SJSA1 (cell line): ENCODE measurements at regions not wholly inside any gene's neighbourhood (a gene's known extent, or its start where the extent isn't known, plus 50 kb on each side); places are given as distances from the start of the nearest gene placed in this dataset.

Experiments
- DNase-seq, 2 experiments: peaks; one replicate each; pipeline ENCODE4 v3.0.0-alpha.2; 2015 to 2020; ENCODE audit warnings: low spot score in 2 of 2, low read depth in 1 of 2
- H3K27ac ChIP-seq: fragments of 250-450 bp; sonication (Bioruptor Pico); 2 replicates; pipeline ENCODE4 v1.5.1; 2020; ENCODE audit warnings: mild to moderate bottlenecking, moderate library complexity
- H3K27me3 ChIP-seq: fragments of 250-450 bp; sonication (Bioruptor Pico); replicated peaks from 2 replicates; pipeline ENCODE4 v1.5.1; 2020; ENCODE audit warnings: mild to moderate bottlenecking, moderate library complexity
- H3K36me3 ChIP-seq: fragments of 250-450 bp; sonication (Bioruptor Pico); 2 replicates; pipeline ENCODE4 v1.5.1; 2020; ENCODE audit warnings: mild to moderate bottlenecking
- H3K4me1 ChIP-seq: fragments of 250-450 bp; sonication (Bioruptor Pico); replicated peaks from 2 replicates; pipeline ENCODE4 v1.6.1; 2021; ENCODE audit warnings: mild to moderate bottlenecking
- H3K4me3 ChIP-seq: fragments of 250-450 bp; sonication (Bioruptor Pico); 2 replicates; pipeline ENCODE4 v1.5.1; 2020; ENCODE audit warnings: mild to moderate bottlenecking
- H3K9me3 ChIP-seq: fragments of 250-450 bp; sonication (Bioruptor Pico); replicated peaks from 2 replicates; pipeline ENCODE4 v1.5.1; 2020; ENCODE audit warnings: mild to moderate bottlenecking

DNA sequence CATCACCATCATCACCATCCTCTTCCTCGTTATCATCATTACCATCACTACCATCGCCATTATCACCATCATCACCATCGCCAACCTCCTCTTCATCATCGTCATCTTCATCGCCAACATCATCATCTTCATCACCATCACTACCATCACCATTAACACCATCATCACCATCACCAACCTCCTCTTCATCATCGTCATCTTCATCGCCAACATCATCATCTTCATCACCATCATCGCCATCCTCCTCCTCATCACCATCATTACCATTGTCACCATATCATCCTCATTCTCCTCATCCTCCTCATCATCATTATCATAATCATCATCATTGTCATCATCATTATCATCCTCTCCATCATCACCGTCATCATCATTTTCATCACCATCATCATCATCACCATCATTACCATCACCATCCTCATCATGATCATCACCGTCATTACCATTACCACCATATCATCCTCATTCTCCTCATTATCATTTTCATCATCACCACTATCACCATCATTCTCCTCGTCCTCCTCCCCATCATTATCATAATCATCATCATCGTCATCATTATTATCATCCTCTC is 1498.7 kb downstream of the TBC1D22A start:
- no peak overlapping the region for H3K27ac ChIP-seq
- H3K36me3 ChIP-seq = no peaks in the 10 kb centered on the region
- no peaks in the 10 kb centered on the region for H3K4me1 ChIP-seq
- H3K27me3 ChIP-seq = 0 out of 2 replicates have a peak, but pooled peaks cover 2% of the 10 kb centered on the region
- H3K4me3 ChIP-seq = no peak overlapping the region
- 0 out of 2 replicates have a peak, but pooled peaks cover 2% of the 10 kb centered on the region for H3K9me3 ChIP-seq
- DNase-seq = no peak

DNA sequence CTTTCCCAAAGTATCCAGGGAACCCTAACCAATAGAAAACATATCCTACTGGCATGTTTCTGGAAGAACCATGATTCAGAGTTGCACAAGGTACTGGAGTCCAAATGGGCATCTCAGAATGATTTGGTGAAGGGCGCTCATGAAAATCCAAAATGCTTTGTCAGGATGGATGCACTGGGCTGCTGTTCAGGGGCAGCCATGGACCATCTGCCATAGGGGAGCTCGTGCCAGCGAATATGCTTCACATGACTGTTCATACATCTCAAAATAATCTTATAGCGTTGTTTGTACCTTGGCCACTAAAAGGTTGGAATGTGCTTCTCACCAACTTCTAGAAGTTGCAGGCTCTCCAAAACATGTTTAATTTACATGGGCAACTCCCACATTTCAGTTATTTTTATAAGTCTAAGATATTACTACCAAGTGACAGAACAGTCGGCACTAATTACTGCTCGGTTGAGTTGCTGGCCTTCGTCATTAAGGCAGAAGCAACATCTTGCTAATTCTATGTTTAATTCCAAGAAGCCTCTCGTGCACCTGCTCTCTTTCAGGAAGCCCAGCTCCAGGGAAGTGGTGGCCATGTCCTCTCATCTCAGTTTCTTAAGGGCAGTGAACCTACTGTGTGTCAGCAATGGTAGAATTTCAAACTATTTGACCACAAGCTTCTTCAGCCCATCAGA is 1497.7 kb downstream of the TBC1D22A start:
- Histone ChIP-seq H3K9me3 (0 out of 2 replicates have a peak, but pooled peaks cover 2% of the 10 kb centered on the region), H3K4me3 (no peak overlapping the region), H3K27me3 (peaks cover 12% of the 10 kb centered on the region; the same call in 1 of the 2 replicates), H3K36me3 (no peaks in the 10 kb centered on the region), H3K27ac (no peak overlapping the region), H3K4me1 (no peaks in the 10 kb centered on the region)
- DNase-seq = no peak

DNA sequence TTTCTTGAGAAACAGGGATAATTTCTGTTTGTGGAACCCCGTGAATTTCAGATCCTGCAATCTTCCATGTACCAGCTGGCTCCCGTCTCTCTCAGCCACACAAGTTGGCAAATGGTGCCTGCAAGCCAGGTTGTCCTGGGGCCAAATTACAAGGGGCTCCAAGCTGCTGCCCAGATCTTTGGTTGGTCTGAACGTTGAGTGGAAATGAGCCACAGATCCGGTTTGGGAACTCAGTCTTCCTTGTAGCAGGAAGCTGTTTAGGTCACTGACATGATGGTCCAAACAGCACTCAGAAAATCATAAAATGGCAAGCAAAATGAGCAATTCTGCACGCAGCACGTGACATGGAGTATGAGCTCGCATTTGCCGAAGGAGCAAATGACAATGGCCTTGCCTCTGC is 1496.4 kb downstream of the TBC1D22A start:
- H3K9me3 ChIP-seq = 0 out of 2 replicates have a peak, but pooled peaks cover 2% of the 10 kb centered on the region
- H3K4me1 ChIP-seq = no peaks in the 10 kb centered on the region
- no peak overlapping the region for H3K4me3 ChIP-seq
- no peaks in the 10 kb centered on the region for H3K36me3 ChIP-seq
- H3K27me3 ChIP-seq = peaks cover 24% of the 10 kb centered on the region
- H3K27ac ChIP-seq = no peak overlapping the region
- DNase-seq = no peak

DNA sequence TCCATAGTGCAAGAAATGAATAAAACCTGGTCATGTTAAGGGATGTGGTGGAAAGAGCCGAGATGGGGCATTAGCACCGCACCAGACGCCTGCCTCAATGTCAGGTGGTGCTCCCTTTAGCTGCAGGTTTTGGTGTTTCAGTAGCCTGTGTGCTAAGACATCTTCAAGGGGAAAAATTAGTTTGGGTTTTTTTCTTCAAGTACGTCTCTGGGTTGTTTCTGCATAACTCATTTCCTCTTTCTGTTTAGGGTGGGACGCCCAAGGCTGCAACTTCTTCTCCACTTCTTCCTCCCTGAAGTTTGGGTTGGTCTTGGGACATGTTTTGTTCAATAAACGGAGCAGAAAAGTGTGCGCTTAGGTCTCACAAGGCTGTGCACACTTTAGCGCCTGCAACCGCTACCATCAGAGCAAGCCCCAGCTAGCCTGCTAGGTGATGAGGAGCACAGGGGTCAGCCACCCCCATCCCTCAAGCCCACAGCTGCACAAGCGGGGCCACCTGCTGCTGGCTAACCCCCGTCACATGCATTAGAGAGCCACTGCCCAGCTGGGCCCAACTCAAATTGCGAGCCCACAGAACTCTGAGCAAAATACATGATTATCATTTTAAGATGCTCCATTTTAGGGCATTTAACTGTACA is 1495.7 kb downstream of the TBC1D22A start:
- no peak overlapping the region for H3K4me3 ChIP-seq
- H3K4me1 ChIP-seq = no peaks in the 10 kb centered on the region
- no peaks in the 10 kb centered on the region for H3K36me3 ChIP-seq
- 0 out of 2 replicates have a peak, but pooled peaks cover 2% of the 10 kb centered on the region for H3K9me3 ChIP-seq
- no peak overlapping the region for H3K27ac ChIP-seq
- DNase-seq = no peak
- H3K27me3 ChIP-seq = peaks cover 26% of the 10 kb centered on the region

DNA sequence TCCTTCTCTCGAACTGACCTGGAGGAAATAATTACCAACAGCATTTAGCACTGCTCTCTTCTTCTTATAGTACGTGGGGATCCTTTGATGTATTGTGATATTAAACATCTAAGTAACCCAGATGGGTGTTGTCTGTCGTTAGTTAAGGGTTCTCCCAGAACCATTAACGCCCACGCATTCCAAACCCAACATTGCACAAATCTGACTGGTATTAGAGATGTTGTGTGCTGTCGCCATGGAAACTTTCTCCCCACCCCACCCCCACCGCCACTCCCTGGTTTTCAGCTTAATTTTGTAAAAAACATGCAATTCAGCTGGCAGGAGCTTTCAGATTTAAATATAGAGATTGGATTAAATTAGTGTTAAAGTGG is 1495.2 kb downstream of the TBC1D22A start:
- 0 out of 2 replicates have a peak, but pooled peaks cover 2% of the 10 kb centered on the region for H3K9me3 ChIP-seq
- no peak overlapping the region for H3K27ac ChIP-seq
- H3K36me3 ChIP-seq = no peaks in the 10 kb centered on the region
- DNase-seq = no peak
- H3K4me1 ChIP-seq = no peaks in the 10 kb centered on the region
- H3K4me3 ChIP-seq = no peak overlapping the region
- peaks cover 26% of the 10 kb centered on the region for H3K27me3 ChIP-seq

DNA sequence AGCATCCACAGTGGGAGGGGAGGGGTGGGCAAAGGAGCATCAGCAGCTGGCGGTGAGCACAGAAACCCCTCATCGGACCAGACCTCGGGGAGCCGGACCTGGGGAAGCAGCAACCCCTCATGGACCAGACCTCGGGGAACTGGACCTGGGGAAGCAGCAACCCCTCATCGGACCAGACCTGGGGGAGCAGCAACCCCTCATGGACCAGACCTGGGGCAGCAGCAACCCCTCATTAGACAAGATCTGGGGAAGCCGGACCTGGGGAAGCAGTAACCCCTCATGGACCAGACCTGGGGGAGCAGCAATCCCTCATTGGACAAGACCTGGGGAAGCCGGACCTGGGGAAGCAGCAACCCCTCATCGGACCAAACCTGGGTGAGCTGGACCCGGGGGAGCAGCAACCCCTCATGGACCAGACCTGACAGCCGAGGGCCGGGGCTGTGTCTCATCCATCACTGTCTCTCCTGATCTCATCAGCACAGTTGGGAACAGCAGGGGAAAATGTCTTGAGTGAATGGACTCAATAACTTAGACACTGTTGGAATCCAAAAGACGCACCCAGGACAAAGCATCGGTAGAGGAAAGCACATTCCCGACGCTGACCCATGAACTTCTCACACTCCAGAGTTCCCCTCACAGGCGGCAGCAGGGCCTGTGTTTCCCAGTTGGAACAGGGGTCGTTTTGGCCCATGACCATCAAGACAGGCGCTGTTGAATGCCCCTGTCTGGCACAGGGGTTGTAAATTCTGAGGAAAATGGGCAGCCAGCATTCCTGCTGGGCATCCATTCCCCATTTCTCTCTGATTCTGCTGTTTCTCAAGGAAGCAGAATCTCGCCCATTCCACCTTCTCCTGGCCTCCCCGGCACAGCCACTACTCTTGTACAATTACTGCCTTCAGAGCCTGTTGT is 1494.6 kb downstream of the TBC1D22A start:
- Histone ChIP-seq H3K4me3 (no peak overlapping the region), H3K4me1 (no peaks in the 10 kb centered on the region), H3K27me3 (peaks cover 26% of the 10 kb centered on the region), H3K9me3 (0 out of 2 replicates have a peak, but pooled peaks cover 2% of the 10 kb centered on the region), H3K36me3 (no peaks in the 10 kb centered on the region), H3K27ac (no peak overlapping the region)
- no peak for DNase-seq

DNA sequence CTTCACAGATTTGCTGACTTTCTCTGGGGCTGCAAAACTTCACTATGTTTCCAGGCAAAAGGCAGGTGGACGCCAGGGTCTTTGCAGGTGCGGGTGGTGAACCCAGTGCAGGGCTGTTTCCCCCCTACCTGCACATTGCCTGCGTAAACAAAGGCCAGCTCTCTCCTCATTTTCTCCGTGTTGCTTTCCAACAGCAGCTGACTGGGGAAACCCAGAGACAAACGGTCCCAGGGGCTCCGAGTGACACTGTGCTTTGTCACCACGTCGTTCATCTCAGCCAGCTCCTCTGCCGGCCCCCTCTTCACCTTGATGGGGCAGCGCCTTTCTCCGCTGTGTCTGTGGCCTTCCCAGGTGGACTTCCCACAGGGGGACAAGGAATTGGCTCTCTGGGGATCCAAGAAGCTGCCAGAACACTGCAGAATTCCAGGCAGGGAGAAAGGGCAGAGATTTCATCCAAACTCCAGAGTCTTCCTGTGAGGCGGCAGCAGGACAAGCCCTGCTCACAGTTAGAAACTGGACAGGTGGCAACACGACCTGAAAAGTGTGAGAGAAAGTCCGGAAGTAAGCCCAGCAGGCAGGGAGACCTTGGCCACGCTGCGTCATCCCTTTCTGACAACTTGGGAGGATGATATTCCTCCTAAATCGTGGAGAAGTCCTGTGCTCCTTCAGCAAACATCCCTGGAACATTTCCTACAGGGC is 1493.7 kb downstream of the TBC1D22A start:
- Histone ChIP-seq H3K9me3 (0 out of 2 replicates have a peak, but pooled peaks cover under 1% of the 10 kb centered on the region), H3K36me3 (no peaks in the 10 kb centered on the region), H3K27me3 (peaks cover 27% of the 10 kb centered on the region), H3K27ac (no peak overlapping the region), H3K4me3 (no peak overlapping the region), H3K4me1 (no peaks in the 10 kb centered on the region)
- DNase-seq = no peak

DNA sequence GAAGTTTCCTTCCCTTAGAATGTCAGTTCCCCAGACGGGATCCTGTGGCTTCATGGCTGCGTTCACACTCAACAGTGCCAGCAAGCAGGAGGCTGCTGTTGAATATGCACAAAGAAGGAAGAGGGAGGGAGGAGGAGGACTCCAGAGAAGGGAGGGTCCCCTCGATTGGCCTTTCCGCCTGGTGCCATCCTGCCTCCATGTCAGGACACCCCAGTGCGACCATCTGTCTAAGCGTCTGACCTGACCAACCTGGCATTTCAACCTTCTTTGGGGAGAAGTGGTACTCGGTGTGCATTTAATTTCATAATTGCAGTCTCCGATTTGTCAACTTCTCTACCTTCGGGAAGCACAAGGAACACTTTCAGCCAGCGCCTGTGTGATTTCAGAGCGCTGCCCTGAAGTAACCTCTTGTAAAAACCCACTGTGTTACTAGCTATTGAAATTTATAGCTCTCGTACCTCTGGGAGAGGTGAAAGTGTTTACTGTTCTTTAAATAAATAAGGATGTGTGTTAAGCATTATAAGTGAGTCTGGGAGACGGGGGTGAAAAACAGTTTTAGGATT is 1491.9 kb downstream of the TBC1D22A start:
- DNase-seq = no peak

DNA sequence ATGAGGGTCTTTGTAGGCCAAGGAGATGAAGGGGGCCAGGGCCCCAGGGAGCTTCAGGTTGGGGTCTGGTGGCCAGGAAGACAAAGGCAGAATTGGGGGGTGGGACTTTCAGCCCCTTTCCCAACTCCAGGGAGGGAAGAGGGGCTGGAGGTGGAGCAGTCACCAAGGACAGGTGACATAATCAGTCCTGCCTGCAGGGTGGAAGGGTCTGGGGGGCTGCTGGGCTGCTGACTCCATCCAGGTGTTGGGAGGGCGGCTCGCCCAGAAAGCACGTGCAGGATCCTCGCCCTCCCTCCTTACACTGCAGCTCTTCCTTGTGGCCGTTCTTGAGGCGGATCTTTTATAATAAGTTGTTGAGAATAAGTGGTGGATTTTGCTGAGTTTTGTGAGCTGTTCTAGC is 1491.1 kb downstream of the TBC1D22A start:
- DNase-seq = no peak
- Histone ChIP-seq H3K9me3 (no peaks in the 10 kb centered on the region), H3K4me1 (no peaks in the 10 kb centered on the region), H3K4me3 (no peak overlapping the region), H3K27me3 (peaks cover 29% of the 10 kb centered on the region), H3K36me3 (no peaks in the 10 kb centered on the region), H3K27ac (no peak overlapping the region)

More for the DNA sequence above, 1491.9 kb downstream of the TBC1D22A start:
- H3K27me3 ChIP-seq = peaks cover 29% of the 10 kb centered on the region
- no peaks in the 10 kb centered on the region for H3K4me1 ChIP-seq
- no peak overlapping the region for H3K4me3 ChIP-seq
- H3K9me3 ChIP-seq = no peaks in the 10 kb centered on the region
- H3K27ac ChIP-seq = no peak overlapping the region
- no peaks in the 10 kb centered on the region for H3K36me3 ChIP-seq

DNA sequence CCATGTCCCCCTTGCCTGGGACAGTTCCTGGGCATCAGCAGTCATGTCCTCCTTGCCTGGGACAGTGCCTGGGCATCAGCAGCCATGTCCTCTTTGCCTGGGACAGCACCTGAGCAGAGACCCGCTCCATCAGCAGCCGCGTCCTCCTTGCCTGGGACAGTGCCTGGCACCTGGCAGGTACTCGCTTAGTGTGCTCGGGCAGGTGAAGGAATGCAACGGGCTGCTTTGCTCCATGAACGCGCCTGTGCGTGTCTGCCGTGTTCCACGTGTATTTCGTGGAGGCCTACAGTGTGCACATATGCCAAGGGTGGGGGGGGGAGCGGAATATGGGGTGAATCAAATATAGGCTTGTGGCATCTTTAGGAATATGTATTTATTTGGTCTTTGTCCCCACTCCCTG is 1490.7 kb downstream of the TBC1D22A start:
- Histone ChIP-seq H3K36me3 (no peaks in the 10 kb centered on the region), H3K27me3 (peaks cover 29% of the 10 kb centered on the region), H3K4me3 (no peak overlapping the region), H3K4me1 (no peaks in the 10 kb centered on the region), H3K27ac (no peak overlapping the region), H3K9me3 (no peaks in the 10 kb centered on the region)
- no peak for DNase-seq

DNA sequence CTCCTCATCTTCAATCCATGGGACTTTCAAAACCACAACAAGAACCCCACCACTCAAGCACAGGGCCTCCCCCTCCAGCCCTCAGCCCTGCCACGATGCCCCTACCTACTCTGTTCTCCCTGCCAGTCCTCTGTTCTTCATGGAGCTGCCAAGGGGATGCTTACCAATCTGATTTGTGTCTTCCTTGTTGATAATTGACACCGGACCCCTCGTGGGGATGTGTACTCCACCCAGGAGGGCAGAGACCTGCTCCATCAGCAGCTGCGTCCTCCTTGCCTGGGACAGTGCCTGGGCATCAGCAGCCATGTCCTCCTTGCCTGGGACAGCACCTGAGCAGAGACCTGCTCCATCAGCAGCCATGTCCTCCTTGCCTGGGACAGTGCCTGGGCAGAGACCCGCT is 1489.2 kb downstream of the TBC1D22A start:
- no peak for DNase-seq
- Histone ChIP-seq H3K4me3 (no peak overlapping the region), H3K27me3 (peaks cover 38% of the 10 kb centered on the region), H3K4me1 (no peaks in the 10 kb centered on the region), H3K36me3 (no peaks in the 10 kb centered on the region), H3K27ac (no peak overlapping the region), H3K9me3 (no peaks in the 10 kb centered on the region)

DNA sequence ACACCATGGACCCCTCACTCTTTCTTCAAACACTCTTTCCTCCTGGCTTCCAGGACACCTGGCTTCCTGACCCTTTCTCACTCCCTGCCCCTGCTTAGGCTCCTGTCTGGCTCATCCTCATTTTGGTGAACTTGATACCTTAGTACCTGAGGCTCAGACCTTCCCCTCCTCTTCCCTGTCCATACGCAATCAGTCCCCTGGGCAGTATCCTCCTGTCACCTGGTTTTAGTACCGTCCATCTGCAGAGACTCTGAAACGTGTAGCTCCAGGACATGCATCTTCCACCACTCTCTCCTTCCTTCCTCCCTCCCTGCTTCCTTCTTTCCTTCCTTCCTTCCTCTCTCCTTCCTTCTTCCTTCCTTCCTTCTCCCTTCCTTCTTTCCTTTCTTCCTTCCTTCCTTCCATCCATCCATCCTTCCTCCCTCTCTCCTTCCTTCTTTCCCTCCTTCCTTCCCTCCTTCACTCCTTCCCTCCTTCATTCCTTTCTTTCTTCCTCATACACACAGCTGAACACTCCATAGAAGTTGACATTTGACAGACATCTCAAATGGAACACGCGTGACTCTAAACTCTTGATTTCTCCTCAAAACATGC is 1488.6 kb downstream of the TBC1D22A start:
- Histone ChIP-seq H3K4me1 (no peaks in the 10 kb centered on the region), H3K9me3 (no peaks in the 10 kb centered on the region), H3K27ac (no peak overlapping the region), H3K36me3 (no peaks in the 10 kb centered on the region), H3K4me3 (no peak overlapping the region), H3K27me3 (peaks cover 41% of the 10 kb centered on the region)
- DNase-seq = no peak
